GM21786 (cell line): ENCODE measurements at regions not wholly inside any gene's neighbourhood (a gene's known extent, or its start where the extent isn't known, plus 50 kb on each side); places are given as distances from the start of the nearest gene placed in this dataset.

Experiments used
- ATAC-seq: cut with Tn5 transposase; IDR thresholded peaks from one replicate; pipeline ENCODE4 v1.9.1; 2021; ENCODE audit not compliant: unreplicated experiment

- no peak for ATAC-seq
Observed at GRCh38 chr2:146143971-146144370, 1624.1 kb upstream of the ZEB2 start.

- no peak for ATAC-seq
Observed at GRCh38 chr2:146138820-146139219, 1618.9 kb upstream of the ZEB2 start.

GRCh38 chr2:146135245-146135644 lies 1615.3 kb upstream of the ZEB2 start:
- ATAC-seq, result no peak

GRCh38 chr2:146131785-146132184 lies 1611.9 kb upstream of the ZEB2 start:
- ATAC-seq, result no peak

GRCh38 chr2:146131048-146131447 lies 1611.1 kb upstream of the ZEB2 start:
- no peak for ATAC-seq

DNA sequence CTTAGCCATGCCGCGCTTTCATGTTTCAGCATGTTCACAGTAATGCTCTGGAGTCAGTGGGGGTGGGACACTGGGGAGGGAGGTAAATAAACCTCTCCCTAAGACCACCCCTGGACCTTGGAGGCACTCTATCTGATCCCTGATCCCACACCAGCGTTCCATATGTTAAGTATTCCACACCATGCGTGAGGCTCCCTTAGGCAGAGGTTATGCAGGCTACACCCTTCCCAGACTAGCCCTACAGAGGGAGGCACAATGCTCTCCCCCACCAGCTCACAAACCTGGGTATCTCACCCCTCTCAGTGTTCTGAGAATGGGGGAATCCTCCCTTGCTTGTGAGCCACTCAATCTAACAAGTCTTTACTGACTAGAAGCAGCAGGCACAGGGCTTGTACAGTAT lies 1610.4 kb upstream of the ZEB2 start:
- ATAC-seq, result no peak

DNA sequence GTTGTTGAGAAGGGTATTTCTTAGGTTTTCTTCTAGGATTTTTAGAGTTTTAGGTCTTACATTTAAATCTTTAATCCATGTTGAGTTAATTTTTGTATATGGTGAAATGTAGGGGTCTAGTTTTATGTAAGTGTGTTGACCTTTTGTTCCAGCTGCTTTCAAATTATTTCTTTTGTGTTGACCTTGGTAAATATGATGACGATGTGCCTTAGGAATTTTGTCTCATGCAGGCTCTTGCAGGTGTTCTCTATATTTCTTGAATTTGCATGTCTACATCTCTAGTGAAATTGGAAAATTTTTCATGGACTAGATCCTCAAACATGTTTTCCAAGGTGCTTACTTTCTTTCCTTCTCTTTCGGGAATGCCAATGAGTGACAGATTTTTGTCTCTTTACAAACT lies 1609.3 kb upstream of the ZEB2 start:
- ATAC-seq, result no peak

GRCh38 chr2:146128216-146128615 lies 1608.3 kb upstream of the ZEB2 start:
- ATAC-seq, result no peak

- ATAC-seq, result no peak
Observed at GRCh38 chr2:146125551-146125950, 1605.6 kb upstream of the ZEB2 start.

DNA sequence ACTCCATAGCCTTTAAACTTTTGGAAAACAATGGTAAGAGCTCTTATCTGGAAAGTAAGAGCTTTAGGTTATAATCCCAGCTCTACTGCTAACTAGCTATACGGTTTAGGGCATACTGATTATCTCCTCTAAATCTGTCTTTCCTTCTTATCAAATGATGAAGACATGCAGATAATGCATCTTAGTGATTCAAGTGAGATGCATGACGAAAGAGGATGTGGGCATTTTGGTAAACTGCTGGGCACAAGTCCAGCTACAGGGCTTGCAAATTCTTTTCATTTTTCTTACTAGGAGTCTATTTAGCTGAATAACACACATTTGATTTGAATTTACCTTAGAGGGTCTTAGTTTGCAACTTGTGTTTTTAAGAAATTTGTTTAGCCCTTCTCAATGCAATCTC lies 1604.8 kb upstream of the ZEB2 start:
- ATAC-seq, result no peak

DNA sequence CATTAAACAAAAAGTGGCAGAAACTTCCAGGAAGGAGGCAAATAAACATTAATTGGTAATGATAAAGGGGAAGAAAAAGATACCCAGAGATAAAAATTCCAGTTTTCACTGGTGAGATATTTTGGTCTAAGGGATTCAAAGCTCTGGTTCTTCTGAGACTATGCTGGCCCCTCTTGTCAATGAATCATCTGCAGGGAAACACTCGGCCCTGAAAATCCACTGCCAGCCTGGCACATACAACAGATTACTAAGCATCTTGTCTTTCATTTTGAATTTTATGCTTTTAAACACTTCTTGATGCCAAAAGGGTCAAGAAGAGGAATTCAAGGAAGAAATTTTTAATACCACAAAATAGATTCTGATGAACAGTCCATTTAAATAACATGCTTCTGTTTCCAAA lies 1603.8 kb upstream of the ZEB2 start:
- no peak for ATAC-seq

- no peak for ATAC-seq
Observed at GRCh38 chr2:146123256-146123655, 1603.3 kb upstream of the ZEB2 start.

GRCh38 chr2:146119586-146119985 lies 1599.7 kb upstream of the ZEB2 start:
- no peak for ATAC-seq

- no peak for ATAC-seq
Observed at GRCh38 chr2:146108993-146109392, 1589.1 kb upstream of the ZEB2 start.

DNA sequence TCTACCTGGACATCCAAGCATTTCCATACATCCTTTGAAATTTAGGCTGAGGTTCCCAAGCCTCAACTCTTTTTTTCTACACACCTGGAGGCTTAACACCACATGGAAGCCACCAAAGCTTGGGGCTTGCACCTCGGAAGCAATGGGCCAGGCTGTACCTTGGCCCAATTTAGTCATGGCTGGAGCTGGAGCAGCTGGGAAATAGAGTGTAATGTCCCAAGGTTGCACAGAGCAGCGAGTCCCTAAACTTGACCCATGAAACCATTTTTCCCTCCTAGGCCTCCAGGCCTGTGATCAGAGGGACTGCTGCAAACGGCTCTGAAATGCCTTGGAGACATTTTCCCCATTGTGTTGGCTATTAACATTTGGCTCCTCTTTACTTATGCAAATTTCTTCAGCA lies 1574.3 kb upstream of the ZEB2 start:
- ATAC-seq, result no peak

DNA sequence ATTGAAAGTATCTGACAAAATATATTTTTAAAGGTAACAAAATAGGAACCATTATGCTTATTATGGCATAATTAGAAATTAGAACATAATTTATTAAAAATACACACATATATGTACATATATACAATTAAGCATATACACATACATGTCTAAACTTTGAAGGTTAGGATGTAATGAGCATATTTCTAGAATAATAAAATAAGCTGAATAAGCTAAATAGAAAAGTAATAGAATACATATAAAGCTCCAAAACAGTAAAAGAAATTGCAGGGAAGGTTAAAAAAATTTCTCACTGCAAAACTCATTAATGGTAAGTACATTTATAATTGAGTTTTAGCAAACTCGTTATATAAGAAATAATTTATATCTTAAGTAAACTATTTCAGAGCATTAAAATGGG lies 1561.5 kb upstream of the ZEB2 start:
- no peak for ATAC-seq

GRCh38 chr2:146080925-146081324 lies 1561.0 kb upstream of the ZEB2 start:
- ATAC-seq, result no peak

GRCh38 chr2:146079216-146079615 lies 1559.3 kb upstream of the ZEB2 start:
- no peak for ATAC-seq

DNA sequence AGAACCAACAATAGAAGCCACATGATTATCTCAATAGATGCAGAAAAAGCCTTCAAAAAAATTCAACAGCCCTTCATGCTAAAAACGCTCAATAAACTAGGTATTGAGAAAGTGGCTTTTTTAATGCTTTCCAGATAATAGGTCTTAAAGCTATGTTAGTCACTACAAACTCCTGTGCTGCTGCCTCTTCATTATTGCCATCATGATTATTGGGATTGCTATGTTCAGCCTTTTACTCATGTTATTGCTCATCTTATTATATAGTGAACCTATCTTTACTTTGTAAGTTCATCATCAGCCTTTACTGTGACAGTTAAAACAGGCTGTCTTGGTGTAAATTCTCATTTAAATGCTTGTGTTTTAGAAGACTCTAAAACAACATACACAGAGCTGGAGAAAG lies 1557.2 kb upstream of the ZEB2 start:
- no peak for ATAC-seq

GRCh38 chr2:146068051-146068450 lies 1548.1 kb upstream of the ZEB2 start:
- no peak for ATAC-seq

- no peak for ATAC-seq
Observed at GRCh38 chr2:146048141-146048540, 1528.2 kb upstream of the ZEB2 start.

GRCh38 chr2:146041274-146041910 lies 1521.5 kb upstream of the ZEB2 start:
- ATAC-seq, result no peak

DNA sequence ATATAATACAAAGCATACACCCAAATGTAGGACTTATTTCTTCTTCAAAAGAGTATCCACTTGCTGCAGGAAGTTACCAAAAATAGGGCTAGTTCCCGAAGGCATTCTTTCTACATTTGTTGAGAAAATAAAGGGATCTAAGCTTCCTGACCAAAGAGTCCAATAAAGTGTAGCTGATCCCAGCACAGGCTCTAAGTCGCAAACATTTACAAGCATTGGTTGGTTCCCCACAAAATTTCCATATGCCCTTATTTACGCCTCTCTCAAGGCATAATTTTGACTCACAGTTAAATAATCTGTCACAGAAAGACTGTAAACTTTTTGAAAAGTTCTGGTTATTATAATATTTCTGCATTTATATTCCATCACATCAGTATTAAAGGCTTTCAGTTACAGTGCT lies 1520.1 kb upstream of the ZEB2 start:
- no peak for ATAC-seq

DNA sequence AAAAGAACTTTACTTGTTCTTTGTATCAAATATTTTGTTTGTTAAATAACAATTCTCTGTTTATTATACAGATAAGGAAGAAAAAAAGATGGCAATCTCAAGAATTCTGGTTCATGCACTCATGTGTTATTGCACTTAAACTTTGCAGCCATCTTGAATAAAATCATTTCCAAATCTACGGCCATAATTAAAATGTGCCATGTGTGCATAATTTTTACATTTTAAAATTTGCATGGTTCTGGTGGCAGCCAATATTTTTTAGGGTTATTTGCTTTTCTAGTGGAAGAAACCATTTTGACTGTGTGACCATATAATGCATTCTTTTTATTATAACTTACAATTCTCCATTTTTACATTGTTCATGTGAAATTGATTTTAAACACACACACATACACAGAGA lies 1518.1 kb upstream of the ZEB2 start:
- no peak for ATAC-seq
